Erythroblast (primary cell): ENCODE measurements at regions not wholly inside any gene's neighbourhood (a gene's known extent, or its start where the extent isn't known, plus 50 kb on each side); places are given as distances from the start of the nearest gene placed in this dataset.

Source experiments
- GATA1 ChIP-seq: IDR thresholded peaks from 2 replicates; pipeline ENCODE4 v1.6.1; 2011; ENCODE audit warnings: low read depth, mild to moderate bottlenecking, control low read depth, low read length, moderate library complexity
- POLR2A ChIP-seq: IDR thresholded peaks from 2 replicates; pipeline ENCODE4 v1.6.1; 2011; ENCODE audit warnings: mild to moderate bottlenecking, low read length

- TF ChIP-seq POLR2A: no peak
- no peak for TF ChIP-seq GATA1
Measured at GRCh38 chr3:127412578-127413317, 124.9 kb upstream of the PRR20G start.
